ENCODE measurements at regions not wholly inside any gene's neighbourhood (a gene's known extent, or its start where the extent isn't known, plus 50 kb on each side); places are given as distances from the start of the nearest gene placed in this dataset.
"Not testable (repeated sequence)": the region's sequence is repeated elsewhere in the genome, so short reads cannot be mapped to it uniquely, and the experiment has no call there.

DNA sequence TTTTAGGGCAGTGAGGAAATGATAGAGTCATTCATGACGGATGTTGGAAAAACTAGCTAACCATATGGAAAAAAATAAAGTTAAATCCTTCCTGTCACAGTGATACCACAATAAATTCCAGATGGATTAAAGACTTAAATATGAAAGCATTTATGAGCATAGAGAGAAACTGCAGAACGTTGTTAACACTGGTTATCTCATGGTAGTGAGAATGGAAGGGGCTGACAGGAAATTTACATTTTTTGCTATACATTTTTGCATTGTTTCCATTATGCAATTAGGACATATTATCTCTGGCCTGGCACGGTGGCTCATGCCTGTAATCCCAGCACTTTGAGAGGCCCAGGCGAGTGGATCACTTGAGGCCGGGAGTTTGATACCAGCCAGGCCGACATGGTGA is 130.5 kb upstream of the VOPP1 start:
- not testable (repeated sequence) for DNase-seq

DNA sequence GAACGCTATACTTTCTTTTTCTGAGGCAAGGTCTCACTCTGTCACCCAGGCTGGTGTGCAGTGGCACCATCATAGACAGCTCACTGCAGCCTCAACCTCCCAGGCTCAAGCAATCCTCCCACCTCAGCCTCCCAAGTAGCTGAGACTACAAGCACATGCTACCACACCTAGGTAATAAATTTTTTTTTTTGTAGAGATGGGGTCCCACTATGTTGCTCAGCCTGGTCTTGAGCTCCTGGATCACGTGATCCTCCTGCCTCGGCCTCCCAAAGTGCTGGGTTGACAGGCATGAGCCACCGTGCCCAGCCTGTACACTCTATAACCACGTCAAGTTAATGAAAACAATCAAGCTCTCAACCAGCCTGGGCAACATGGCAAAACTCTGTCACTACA is 127.1 kb upstream of the VOPP1 start:
- DNase-seq = not testable (repeated sequence)

DNA sequence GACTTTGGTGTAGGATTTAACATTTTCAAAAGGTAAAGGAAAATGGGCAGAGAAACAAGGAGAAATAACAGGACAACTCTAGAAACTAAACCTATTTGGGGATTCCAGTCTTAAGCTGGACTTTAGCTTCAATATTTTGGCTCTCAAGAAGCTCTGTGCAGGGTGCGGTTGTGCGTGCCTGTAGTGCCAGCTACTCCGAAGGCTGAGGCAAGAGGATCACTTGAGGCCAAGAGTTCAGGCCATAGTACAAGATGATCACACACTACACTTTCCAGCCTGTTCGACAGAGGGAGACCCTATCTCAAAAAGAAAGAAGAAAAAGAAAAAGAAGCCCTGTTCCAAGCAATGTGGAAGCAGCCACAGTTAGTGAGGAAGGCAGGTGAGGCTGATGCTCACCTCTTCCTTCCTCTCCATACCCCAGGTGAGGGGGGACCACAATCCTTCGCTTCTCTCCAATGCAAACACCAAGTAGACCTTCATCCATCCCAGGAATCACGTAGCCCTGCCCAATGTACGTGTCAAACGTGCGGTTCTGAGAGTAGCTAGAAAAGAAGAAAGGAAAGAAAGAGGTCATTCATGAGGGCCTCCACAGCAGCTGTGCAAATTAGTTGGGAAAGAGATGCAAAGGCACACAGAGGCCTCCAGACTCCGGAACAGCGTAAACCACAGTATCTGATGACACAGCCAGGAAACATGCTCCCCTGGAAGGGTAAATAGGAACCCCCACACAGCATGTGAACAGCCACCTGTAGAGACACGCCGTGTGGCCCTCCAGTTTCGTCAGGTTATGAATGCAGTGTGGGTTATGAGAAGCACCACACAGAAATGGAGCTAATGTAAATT is 126.5 kb upstream of the VOPP1 start:
- DNase-seq = not testable (repeated sequence)

DNA sequence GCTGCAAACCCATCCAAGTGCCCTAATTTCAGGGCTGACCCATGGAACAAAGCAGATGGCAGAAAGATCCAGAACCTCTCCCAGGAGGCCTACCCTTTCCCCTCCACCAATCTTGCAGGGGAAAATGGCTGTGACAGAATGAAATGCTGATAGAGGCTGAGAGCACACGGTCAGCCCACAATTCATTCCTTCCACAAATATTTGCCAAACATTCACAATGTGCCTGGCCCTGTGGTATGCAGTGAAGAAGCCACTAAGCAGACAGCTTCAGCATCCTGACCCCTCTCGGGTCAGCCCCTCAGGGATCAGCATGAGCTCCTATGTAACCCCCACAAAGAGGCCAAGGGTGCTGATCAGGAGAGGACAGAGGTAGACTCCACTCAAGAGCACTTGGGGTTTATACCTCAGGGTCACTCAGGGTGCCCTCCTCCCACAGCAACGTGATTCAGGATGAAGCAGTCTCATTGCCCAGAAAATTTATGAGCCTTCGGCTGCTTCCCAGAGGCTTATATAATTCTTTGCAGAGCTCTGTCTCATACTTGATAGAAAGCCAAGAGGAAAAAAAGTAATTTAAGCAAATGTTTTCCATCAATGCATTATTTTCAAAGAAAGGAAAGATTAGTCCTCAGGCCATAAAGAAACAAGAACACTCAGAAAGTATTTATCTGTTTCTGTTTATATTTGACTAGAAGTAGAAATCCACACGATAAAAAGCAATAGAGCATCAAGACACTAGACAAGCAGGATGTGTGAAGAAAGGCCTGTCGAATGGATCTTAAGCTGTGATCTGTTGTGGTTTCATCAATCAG is 123.8 kb upstream of the VOPP1 start:
- DNase-seq = not testable (repeated sequence)

DNA sequence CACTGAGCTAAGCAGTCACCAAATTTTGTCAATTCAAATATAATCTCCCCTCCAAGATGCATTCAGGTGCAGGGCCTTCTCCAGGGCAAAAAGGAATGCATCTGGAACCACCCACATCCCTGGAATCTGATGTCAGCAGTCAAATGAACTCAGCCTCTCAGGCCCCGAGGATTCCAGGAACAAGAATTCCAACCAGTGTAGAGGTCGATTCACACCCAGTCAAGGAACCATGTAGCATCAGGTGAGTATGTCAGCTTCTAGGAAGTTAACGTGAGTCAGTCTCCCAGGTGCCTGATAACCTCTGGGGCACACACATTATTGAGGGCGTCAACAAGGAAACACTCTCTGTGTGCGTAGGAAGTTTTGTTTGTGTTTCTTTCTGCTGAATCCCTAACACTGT is 122.2 kb upstream of the VOPP1 start:
- not testable (repeated sequence) for DNase-seq

DNA sequence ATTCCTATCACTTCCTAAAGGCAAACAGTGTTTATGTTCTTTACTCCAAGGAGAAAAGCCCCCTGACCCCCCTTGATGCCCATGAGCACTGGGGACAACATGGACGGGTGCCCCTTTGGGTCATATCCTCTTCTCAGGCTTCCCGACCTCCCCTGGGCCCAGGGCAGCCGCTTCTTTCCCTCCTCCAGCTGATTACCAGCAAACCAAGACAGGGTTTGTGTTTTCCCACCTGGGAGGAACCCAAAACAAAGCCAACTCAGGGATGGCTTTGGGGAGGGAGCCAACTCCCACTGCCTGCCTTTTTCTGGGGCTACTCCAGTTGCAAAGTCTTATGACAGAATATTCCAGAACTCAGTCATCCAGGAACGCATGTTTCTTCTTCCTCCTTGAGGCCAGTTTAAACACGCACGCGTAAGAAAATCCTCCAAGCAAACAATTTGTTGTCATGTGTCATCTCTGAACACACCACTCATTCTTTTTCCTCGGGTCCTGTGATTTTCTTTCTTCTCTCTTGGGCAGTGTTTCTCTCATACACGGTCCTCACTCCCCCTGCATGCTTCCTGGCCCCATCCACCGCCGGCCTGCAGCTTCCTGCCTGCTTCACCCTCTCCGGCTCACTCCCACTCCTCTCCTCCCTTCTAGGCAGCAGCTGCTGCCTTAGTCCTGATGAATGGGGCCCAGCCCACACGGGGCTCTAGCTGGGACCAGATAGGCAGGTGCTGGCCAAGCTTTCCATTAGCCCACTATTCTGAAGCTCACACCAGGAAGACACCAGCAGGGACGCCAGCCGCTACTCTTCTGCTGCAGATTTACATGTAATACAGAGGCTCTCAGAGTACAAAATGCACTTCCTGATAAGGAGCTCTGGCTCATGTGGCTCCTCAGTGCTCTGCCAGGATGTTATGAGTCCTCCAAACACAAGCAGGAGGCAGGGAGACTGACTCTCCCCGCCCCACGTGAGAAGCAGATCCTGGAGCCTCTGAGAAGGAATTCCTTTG is 116.7 kb upstream of the VOPP1 start:
- not testable (repeated sequence) for DNase-seq

DNA sequence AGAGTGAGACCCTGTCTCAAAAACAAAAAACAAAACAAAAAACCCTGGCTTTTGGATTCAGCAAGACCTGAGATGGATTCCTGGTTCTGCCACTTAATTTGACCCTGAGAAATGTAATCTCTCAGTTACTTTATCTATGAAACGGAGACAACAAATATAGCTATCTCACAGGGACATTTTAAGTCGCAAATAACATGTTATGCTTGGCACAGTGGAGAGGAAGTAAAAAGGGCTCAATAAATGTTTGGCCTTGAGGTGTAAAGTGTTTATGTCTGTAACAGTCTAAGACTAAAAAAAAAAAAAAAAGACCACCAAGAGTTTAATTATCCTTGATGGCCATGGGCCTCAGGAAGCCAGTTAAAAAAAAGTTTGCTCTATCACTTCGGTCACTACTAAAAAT is 116.0 kb upstream of the VOPP1 start:
- DNase-seq = not testable (repeated sequence)

DNA sequence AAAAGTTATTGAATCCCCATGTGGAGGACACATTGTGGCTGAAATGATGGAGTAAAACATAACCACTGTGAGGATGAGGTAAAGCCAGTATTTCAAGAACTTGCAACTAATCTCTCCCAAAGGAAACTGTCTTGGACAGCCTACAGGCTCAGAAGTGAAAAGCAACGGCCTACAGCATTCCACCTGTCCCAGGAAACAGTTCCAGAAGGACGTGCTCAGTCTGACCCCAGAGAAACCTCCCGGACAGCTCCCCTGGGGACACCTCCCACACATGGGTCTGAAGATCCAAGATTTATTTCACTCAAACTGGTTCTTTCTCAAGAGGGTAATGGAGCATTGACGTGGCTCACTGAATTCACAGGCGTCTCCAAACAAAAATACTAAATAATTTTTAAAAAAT is 115.0 kb upstream of the VOPP1 start:
- not testable (repeated sequence) for DNase-seq

DNA sequence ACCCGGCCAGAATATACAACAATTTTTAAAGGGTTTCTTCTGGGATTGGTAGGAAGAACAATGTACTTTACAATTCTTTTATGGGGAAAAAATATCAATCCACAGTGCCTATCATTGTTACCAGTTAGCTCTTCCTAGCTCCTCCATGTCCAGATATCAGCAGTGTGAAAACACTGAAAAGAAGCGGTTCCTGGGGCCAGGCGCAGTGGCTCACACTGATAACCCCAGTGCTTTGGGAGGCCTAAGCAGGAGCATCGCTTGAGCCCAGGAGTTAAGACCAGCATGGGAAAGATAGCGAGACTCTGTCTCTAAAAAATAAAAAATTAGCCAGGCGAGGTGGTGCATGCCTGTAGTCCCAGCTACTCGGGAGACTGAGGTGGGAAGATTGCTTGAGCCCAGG is 114.5 kb upstream of the VOPP1 start:
- DNase-seq = not testable (repeated sequence)

DNA sequence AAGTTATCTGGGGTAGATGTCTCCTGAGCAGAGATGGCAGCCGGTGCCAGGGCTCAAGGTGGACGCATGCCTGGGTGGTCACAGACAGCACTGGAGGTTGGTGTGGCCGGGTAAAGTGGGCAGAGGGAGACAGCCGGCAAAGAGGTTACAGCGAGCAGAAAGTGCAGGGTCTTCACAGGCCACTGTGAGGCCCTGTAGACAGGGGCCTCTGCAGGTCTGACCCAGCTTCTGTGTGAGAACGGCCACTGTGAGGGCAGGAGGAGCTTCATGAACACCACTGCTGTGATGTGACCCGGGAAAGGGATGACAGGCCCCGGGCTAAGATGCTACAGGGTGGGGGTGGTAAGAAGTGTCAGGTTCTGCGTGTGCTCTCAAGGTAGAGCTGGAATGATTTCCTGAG is 111.2 kb upstream of the VOPP1 start:
- DNase-seq = not testable (repeated sequence)

DNA sequence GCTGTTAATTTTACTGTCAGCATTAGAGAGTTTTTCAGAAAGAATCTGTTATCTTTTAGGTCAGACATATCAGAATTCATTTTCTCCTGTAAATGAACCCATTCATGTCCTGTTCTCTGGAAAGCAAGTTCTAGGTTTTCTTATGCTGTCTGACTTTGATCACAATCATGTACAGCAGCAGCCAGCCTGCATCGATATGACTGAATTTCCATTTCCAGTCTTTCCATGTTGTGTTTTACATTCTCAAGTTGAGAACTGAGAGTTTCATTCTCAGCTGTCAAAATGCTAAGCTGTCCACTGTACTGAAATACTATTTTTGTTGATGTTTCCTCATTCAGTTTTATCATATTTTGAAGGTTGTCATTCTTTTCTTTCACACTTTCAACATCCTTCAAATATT is 103.3 kb upstream of the VOPP1 start:
- not testable (repeated sequence) for DNase-seq

DNA sequence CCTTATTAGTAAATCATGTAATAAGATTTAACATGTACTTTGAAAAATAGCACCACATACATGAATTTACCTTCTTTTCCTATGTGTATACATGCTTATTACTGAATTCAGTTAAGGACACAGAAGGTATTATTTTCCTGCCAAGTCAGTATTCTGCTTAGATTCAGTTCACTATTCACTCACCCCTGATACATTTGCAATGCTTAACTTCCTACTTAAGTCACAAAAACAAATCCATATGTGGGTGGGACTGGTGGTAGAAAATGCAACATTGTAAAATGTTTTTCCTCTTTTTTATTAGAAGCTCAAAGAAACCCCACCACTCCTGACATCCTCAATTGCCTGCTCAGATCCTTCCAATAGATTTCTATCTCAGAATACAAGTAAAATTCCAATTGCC is 101.2 kb upstream of the VOPP1 start:
- not testable (repeated sequence) for DNase-seq

DNA sequence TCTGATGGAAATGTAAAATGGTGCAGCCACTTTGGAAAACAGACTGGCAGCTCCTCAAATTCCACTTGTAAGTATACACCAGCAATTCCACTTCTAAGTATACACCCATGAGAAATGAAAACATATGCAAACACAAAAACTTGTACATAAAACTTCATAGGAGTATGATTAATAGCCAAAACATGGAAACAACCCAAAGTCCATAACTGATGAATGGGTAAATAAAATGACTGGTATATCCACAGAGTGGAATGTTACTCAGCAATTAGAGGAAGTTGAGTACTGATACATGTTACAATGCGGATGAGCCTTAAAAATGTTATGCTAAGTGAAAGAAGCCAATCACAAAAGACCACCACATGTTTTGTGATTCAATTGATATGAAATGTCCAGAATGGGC is 99.8 kb upstream of the VOPP1 start:
- not testable (repeated sequence) for DNase-seq

DNA sequence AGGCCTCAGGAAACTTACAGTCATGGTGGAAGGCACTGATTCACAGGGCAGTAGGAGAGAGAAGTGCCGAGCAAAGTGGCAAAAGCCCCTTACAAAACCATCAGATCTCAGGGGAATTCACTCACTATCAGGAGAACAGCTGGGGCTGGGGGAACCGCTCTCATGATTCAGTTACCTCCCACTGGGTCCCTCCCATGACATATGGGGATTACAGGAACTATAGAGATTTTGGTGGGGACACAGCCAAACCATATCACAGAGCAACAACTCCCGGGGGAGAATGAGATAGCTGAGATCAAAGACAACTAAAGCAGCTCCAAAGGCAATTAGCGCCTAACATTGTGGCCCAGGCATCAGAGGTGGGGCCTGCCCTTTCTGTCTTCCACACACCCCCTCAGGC is 85.4 kb upstream of the VOPP1 start:
- no peak for DNase-seq

DNA sequence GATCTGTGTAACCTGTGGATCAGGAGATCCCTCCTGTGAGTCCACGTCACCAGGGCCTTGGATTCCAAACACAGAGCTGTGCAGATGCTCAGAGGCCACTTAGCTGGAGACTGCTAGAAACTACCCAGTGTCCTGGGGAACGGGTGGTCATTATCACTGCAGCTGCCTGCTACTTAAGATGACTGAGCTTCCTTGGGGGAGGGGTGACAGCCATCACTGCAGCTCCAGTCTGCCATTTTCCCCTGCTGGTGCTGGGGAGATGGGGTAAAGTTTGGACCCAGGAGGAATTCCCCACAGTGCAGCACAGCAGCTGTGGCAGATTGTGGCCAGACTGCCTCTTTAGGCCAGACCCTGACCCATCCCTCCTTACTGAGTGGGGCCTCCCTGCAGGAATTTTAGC is 78.8 kb upstream of the VOPP1 start:
- DNase-seq = no peak

DNA sequence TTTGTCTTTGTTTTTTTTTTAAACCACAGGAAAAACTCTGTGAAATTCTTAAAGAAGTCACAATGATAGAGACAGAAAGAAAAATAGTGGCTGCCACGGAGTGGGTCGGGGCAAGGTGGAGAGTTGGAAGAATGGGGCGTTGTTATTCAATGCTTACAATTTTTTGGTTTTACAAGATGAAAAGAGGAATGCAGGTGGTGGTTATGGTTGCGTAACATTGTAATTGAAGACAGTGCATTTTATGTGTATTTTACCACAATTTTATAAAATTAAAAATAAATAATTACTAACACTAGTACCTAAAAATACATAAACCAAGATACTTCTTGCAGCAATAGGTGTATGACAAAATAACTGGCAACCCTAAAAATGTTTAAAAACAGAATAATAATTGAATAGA is 76.9 kb upstream of the VOPP1 start:
- no peak for DNase-seq

DNA sequence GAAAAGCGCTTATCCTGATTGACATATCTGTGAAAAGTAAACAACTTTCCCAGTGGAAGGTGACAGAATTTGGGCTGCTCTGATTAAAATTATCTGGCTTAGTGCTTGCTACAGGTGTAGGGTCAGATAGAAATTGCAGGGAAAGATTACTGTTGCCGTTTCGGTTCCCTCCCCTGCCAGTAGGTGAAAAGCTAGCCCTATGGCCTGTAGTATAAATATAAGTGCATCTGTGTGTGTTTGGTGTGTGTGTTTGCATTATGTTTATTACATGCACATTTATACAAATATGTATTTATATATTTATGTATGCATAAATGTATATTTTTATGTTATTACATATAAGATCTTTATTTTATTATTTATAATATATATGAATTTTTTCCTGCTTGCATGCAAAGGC is 72.3 kb upstream of the VOPP1 start:
- no peak for DNase-seq

DNA sequence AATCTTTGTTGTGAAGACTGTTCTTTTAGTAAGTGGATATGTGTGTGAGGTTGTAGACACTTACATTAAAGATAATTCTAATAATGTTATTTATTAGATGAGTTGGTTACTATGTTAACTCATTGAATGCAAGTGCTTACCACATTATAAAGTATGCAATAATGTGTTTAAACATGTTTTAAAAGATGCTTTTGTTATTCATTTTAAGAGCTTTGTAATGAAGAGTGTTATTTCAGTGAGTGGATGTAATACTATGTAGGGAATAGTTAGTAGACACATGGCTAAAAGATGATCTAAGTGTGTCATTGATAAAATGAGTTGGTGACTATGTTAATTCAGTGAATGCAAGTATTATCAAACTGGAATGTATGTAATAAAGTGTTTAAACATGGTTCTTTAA is 70.0 kb upstream of the VOPP1 start:
- no peak for DNase-seq

DNA sequence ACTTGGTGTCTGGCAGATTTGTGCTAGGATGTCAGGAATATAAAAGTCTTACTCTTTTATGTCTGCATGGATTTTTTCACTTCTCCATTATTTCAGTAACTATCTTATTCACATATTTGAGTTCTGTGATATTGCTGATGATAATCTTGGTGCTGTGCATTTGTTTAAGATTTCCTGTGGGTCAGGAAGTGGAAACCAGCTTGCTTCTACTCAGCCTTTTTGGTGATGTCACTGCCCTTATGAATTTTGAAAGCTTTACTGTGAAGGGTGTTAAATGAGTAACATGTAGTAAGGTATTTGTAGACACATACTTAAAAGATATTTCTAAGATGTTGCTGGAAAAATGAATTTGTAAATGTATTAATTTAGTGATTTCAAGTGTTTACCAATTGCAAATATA is 69.5 kb upstream of the VOPP1 start:
- no peak for DNase-seq

DNA sequence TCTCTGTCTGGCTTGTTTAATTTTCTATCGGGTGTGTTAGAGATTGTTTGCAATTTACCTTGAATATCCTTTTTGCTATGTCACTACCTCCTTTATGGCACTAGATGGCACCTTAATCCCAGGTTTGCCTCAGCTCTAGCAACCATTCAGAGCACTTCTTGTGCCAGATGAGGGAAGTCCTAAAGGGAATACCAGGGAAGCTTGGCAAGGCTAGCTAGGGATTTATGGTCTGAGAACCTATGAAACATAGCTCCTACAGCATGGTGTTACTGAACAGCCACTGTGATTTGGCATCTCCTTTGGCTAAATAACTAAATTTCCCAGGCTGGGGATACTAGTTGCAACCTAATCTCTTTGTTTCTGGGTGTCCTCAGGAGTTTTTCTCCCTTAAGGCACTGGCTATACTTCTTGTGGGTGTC is 69.0 kb upstream of the VOPP1 start:
- peak; percentile 30 for DNase-seq

DNA sequence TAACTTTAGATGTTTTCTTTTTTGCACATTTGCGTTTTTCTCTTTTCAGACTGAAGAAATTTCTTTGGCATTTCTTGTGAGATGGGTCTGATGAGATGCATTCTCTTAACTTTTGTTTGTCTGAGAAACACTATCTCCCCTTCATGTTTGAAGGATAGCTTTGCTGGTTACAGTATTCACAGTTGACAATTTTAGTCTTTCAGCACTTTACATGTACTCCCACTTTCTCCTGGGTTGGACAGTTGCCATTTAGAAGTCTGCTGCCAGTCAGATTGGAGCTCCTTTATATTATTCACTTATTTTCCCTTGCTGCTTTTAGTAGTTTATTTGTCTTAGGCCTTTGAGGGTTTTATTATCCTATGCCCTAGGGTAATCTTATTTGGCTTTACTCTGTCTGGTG is 67.3 kb upstream of the VOPP1 start:
- DNase-seq = no peak

DNA sequence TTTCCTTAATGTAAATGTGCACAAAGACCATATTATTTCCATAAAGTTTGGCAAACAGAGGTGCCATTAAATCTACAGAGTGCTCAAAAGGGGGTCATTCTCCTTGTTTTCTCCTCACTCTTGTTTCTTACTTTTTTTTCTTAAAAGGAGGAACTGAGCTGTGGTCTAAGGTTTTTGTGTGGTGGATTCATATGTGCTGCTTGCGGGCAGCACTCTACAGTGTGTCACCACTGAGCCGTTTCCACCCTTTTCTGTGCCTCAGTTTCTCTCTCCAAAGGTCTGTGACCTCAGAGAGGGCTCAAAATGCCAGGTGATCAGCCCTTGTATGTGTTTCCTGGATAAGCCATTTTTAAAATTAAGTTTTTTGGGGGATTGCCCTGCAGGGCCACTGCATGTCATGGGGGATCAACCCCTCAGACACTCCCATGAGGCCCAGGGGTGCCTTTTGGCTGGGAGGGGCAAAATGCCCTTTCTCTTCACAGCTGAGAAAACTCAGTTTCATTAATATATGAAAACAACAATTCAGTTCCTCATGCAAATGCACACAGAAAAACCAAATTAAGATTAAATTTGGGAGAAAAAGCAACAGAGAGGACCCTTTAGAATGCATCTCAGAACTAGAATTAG is 56.9 kb upstream of the VOPP1 start:
- no peak for DNase-seq

Data from GOT3 (cell line).